Esophagus (tissue), 2 donors: ENCODE measurements at regions not wholly inside any gene's neighbourhood (a gene's known extent, or its start where the extent isn't known, plus 50 kb on each side); places are given as distances from the start of the nearest gene placed in this dataset.

Experiments used
- H3K27ac ChIP-seq, 2 donors: one replicate each; pipeline ENCODE4 v1.5.1; 2013; ENCODE audit warnings: low read depth in 2 of 2, mild to moderate bottlenecking in 2 of 2, inconsistent platforms in 1 of 2, low read length in 1 of 2, moderate library complexity in 1 of 2
- H3K27me3 ChIP-seq, 2 donors: one replicate each; pipeline ENCODE4 v1.6.1; 2013; ENCODE audit warnings: low read length in 2 of 2, control low read depth in 1 of 2, mild to moderate bottlenecking in 1 of 2; ENCODE audit not compliant: insufficient read depth in 2 of 2, control insufficient read depth in 1 of 2
- H3K36me3 ChIP-seq, 2 donors: one replicate each; pipeline ENCODE4 v1.6.1; 2013; ENCODE audit warnings: low read length in 1 of 2; ENCODE audit not compliant: control insufficient read depth in 2 of 2, insufficient read depth in 2 of 2
- H3K4me1 ChIP-seq, 2 donors: one replicate each; pipeline ENCODE4 v1.6.1; 2013; ENCODE audit warnings: low read length in 1 of 2; ENCODE audit not compliant: control insufficient read depth in 2 of 2, insufficient read depth in 2 of 2
- H3K4me3 ChIP-seq, 2 donors: one replicate each; pipeline ENCODE4 v1.5.1; 2013; ENCODE audit warnings: low read length in 2 of 2, mild to moderate bottlenecking in 2 of 2, low read depth in 1 of 2, moderate library complexity in 1 of 2
- H3K9me3 ChIP-seq, 2 donors: one replicate each; pipeline ENCODE4 v1.6.1; 2013; ENCODE audit warnings: mild to moderate bottlenecking in 2 of 2, low read depth in 1 of 2, low read length in 1 of 2, moderate library complexity in 1 of 2; ENCODE audit not compliant: control insufficient read depth in 2 of 2, insufficient read depth in 1 of 2
- WGBS, 2 donors: extraction: QIAGEN DNeasy Blood & Tissue Kit; methylation state at CpG; one replicate each; pipeline ENCODE4 v1.1.7; 2013; 5-methylcytosine and 5-hydroxymethylcytosine counted together
- donor health status: healthy with polysubstance abuse.
- donor health status: Bipolar disorder and iron deficiency.

- 70 to 73% methylated on average over 3 of the region's 3 CpGs for WGBS, 2 donors
- Histone ChIP-seq H3K36me3 (no peaks in the 10 kb centered on the region), H3K27me3 (no peaks in the 10 kb centered on the region), H3K4me1 (no peaks in the 10 kb centered on the region), H3K9me3 (no peaks in the 10 kb centered on the region), H3K4me3 (no peak overlapping the region), H3K27ac (no peak overlapping the region)
Observed at GRCh38 chr11:26048271-26048670, 283.7 kb upstream of the ANO3 start.

DNA sequence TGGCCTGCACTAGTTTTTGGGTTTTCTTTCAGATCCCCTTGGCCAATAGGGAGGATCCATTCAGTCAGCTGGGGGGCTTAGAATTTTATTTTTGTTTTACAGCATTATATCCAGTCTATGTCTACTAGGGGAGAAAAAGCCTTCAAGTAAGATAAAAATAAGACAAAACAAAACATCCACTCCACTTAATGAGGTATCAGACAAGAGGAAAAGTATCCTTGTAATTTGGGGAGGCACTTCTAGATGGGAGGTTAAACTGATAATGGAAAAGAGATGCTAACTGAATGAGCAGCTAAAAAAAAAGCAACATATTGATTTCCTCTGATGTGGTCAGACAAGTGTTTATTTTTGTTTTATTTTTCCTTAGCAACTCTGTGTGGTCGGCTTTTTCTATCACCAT is 278.0 kb upstream of the ANO3 start:
- WGBS, 2 donors: 58 to 69% methylated on average over 1 of the region's 1 CpG
- H3K9me3 ChIP-seq: no peaks in the 10 kb centered on the region
- H3K36me3 ChIP-seq: no peaks in the 10 kb centered on the region
- no peaks in the 10 kb centered on the region for H3K4me1 ChIP-seq
- H3K27ac ChIP-seq: no peak overlapping the region
- H3K4me3 ChIP-seq: no peak overlapping the region
- H3K27me3 ChIP-seq: no peaks in the 10 kb centered on the region

- Histone ChIP-seq H3K4me3 (no peak overlapping the region), H3K27ac (no peak overlapping the region), H3K27me3 (no peaks in the 10 kb centered on the region), H3K36me3 (no peaks in the 10 kb centered on the region), H3K9me3 (no peaks in the 10 kb centered on the region), H3K4me1 (no peaks in the 10 kb centered on the region)
- 32 to 47% methylated on average over 1 of the region's 1 CpG for WGBS, 2 donors
Observed at GRCh38 chr11:26062660-26063059, 269.3 kb upstream of the ANO3 start.

- H3K4me1 ChIP-seq: no peaks in the 10 kb centered on the region
- no peak overlapping the region for H3K27ac ChIP-seq
- H3K27me3 ChIP-seq: no peaks in the 10 kb centered on the region
- no peaks in the 10 kb centered on the region for H3K36me3 ChIP-seq
- H3K9me3 ChIP-seq: no peaks in the 10 kb centered on the region
- no peak overlapping the region for H3K4me3 ChIP-seq
Observed at GRCh38 chr11:26063915-26064314, 268.0 kb upstream of the ANO3 start.

DNA sequence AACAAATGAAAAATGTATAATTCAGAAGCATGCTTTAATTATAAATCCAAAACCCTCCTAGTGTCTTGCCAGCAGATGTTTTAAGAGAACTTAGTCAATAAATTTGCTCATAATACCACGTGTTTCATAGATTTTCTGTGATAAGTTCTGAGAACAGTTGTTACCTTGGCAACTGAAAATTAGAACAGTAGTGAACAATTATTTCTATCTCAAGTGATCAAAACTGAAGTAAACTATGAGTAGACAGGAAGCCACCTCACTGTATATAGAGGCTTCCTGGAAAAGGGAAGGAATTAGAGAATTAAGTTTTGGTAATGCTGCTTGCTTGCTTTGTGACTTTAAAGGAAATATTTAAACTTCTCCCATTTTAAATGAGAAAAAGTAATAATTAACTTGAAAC is 266.0 kb upstream of the ANO3 start:
- H3K9me3 ChIP-seq: no peaks in the 10 kb centered on the region

GRCh38 chr11:26070714-26071380 is 261.1 kb upstream of the ANO3 start:
- Histone ChIP-seq H3K27ac (no peak overlapping the region), H3K4me3 (no peak overlapping the region), H3K9me3 (no peaks in the 10 kb centered on the region), H3K36me3 (no peaks in the 10 kb centered on the region), H3K4me1 (no peaks in the 10 kb centered on the region), H3K27me3 (no peaks in the 10 kb centered on the region)
- 56 to 60% methylated on average over 8 of the region's 8 CpGs for WGBS, 2 donors

More for the DNA sequence above, 266.0 kb upstream of the ANO3 start:
- Histone ChIP-seq H3K27me3 (no peaks in the 10 kb centered on the region), H3K4me3 (no peak overlapping the region), H3K4me1 (no peaks in the 10 kb centered on the region), H3K27ac (no peak overlapping the region), H3K36me3 (no peaks in the 10 kb centered on the region)
- WGBS, 2 donors: 27 to 46% methylated on average over 1 of the region's 1 CpG

DNA sequence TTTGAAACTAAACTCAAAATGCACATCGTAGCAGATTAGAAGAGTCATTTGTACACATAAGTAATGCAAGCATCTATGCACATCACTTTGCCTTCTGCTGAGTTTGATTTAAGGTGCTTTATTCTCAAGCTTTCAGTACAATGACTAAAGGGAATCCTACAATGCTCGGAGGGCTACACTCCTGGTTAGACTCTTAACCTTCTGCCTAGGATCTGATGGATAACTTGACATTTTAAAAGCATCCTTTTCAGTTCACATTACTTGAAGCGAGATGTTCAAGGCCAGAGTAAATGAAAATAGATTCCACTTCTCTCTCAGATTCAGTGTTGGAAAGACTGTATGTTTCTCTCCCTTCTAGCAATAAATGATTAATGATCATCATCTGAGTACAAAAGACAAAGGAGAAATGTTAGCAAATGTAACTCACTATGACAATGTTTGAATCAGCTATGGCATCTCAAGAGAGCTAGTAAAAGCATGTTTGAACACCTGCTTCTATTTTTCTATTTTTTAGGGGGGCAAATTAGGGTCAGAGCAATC is 259.2 kb upstream of the ANO3 start:
- Histone ChIP-seq H3K4me1 (no peaks in the 10 kb centered on the region), H3K4me3 (no peak overlapping the region), H3K36me3 (no peaks in the 10 kb centered on the region), H3K27ac (no peak overlapping the region), H3K27me3 (no peaks in the 10 kb centered on the region), H3K9me3 (no peaks in the 10 kb centered on the region)
- 54 to 62% methylated on average over 3 of the region's 3 CpGs for WGBS, 2 donors

DNA sequence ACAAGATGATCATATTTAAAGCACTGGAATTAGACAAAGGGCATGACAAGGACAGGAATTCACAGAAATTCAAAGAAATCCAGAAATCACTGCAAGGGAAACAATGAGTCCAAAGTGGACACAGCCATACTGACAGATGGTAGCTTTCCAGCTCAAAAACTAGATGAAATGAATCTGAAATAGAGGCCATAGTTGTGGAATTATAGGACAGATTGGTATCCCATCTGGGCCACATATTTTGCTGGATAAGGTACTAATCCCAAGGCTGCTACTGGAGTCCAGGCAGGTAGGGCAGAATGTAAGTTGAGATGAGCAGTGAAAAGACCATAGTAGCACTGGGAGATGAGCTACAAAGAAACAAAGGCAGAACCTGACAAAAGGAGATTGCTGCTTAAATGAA is 258.3 kb upstream of the ANO3 start:
- H3K4me3 ChIP-seq: no peak overlapping the region
- no peak overlapping the region for H3K27ac ChIP-seq
- no peaks in the 10 kb centered on the region for H3K4me1 ChIP-seq
- no peaks in the 10 kb centered on the region for H3K36me3 ChIP-seq
- H3K27me3 ChIP-seq: no peaks in the 10 kb centered on the region
- no peaks in the 10 kb centered on the region for H3K9me3 ChIP-seq

- Histone ChIP-seq H3K27me3 (no peaks in the 10 kb centered on the region), H3K27ac (no peak overlapping the region), H3K4me3 (no peak overlapping the region), H3K9me3 (no peaks in the 10 kb centered on the region), H3K4me1 (no peaks in the 10 kb centered on the region), H3K36me3 (no peaks in the 10 kb centered on the region)
- 72 to 86% methylated on average over 3 of the region's 3 CpGs for WGBS, 2 donors
Observed at GRCh38 chr11:26076233-26076990, 255.5 kb upstream of the ANO3 start.
